Endothelial cell of umbilical vein (primary cell): ENCODE measurements at regions not wholly inside any gene's neighbourhood (a gene's known extent, or its start where the extent isn't known, plus 50 kb on each side); places are given as distances from the start of the nearest gene placed in this dataset.

Experiments used
- BruUV-seq: library from RNA; stranded (reverse); fragments of 400-500 nt; replicated peaks from 2 replicates; lab custom pipeline; 2021; lab: Mats Ljungman, UMichigan
- CTCF ChIA-PET: fragments of 300-600, 350-600 bp; sonication (Branson Sonifier 250); formaldehyde crosslinking; loops from one replicate; lab custom pipeline; 2021; ENCODE audit warnings: antibody characterized with exemption, inconsistent platforms; lab: Charles Lee
- POLR2A ChIA-PET: fragments of 300-600, 350-600 bp; sonication (Branson Sonifier 250); formaldehyde crosslinking; loops from one replicate; lab custom pipeline; 2021; ENCODE audit warnings: antibody characterized with exemption, inconsistent platforms; lab: Charles Lee
- DNase-seq: peaks from one replicate; pipeline ENCODE4 v3.0.0-alpha.2; 2011; ENCODE audit warnings: low read depth, low spot score
- FAIRE-seq: peaks from 2 replicates; lab custom pipeline; 2011; peaks lifted over from hg19 to GRCh38; lab: Jason Lieb, UNC
- H2AFZ ChIP-seq: 2 replicates; pipeline ENCODE4 v1.6.0; 2012; ENCODE audit warnings: low read depth, low read length, control low read depth, inconsistent platforms
- H3K27ac ChIP-seq: 2 replicates; pipeline ENCODE4 v1.5.1; 2011; ENCODE audit warnings: low read depth, mild to moderate bottlenecking, control low read depth, low read length, moderate library complexity; ENCODE audit not compliant: insufficient read depth
- H3K27me3 ChIP-seq, 2 experiments: 2 replicates each; pipeline versions ENCODE4 v1.6.0 to v1.6.1; 2011; ENCODE audit warnings: low read length in 2 of 2, mixed read lengths in 1 of 2; ENCODE audit not compliant: control insufficient read depth in 2 of 2, insufficient read depth in 2 of 2
- H3K36me3 ChIP-seq, 2 experiments: 2 replicates in 1 of 2; 3 replicates in 1 of 2; pipeline ENCODE4 v1.5.1; 2011; ENCODE audit warnings: low read length in 2 of 2, mild to moderate bottlenecking in 1 of 2, moderate library complexity in 1 of 2; ENCODE audit not compliant: control insufficient read depth in 2 of 2, insufficient read depth in 2 of 2; ENCODE audit errors: extremely low read depth in 1 of 2
- H3K4me1 ChIP-seq: 3 replicates; pipeline ENCODE4 v1.5.1; 2011; ENCODE audit warnings: mild to moderate bottlenecking, low read length; ENCODE audit not compliant: control insufficient read depth, insufficient read depth; ENCODE audit errors: extremely low read depth
- H3K4me2 ChIP-seq: 2 replicates; pipeline ENCODE4 v1.6.1; 2011; ENCODE audit warnings: low read length, control low read depth, mixed read lengths; ENCODE audit not compliant: insufficient read depth
- H3K4me3 ChIP-seq, 3 experiments: fragments of 200-600 bp in 1 of 3; sonication (generic), shearing (Covaris generic) in 1 of 3; replicated peaks in 1 of 3; 2 replicates each; pipeline ENCODE4 v1.5.1; 2011 to 2016; ENCODE audit warnings: control low read depth in 3 of 3, low read length in 3 of 3, mild to moderate bottlenecking in 2 of 3, inconsistent platforms in 1 of 3, low read depth in 1 of 3, moderate library complexity in 1 of 3; ENCODE audit not compliant: insufficient read depth in 1 of 3
- H3K79me2 ChIP-seq: 2 replicates; pipeline ENCODE4 v1.6.0; 2012; ENCODE audit warnings: low read length, inconsistent platforms; ENCODE audit not compliant: control insufficient read depth, insufficient read depth
- H3K9ac ChIP-seq: replicated peaks from 2 replicates; pipeline ENCODE3; 2011; ENCODE audit warnings: low read length, control low read depth; ENCODE audit not compliant: insufficient read depth; ENCODE audit errors: extremely low read depth
- H3K9me1 ChIP-seq: replicated peaks from 3 replicates; pipeline ENCODE4 v1.6.0; 2011; ENCODE audit warnings: mild to moderate bottlenecking, low read length; ENCODE audit not compliant: control insufficient read depth, insufficient read depth; ENCODE audit errors: extremely low read depth
- H3K9me3 ChIP-seq: replicated peaks from 2 replicates; pipeline ENCODE4 v1.5.1; 2012; ENCODE audit warnings: low read length, inconsistent platforms; ENCODE audit not compliant: control insufficient read depth, insufficient read depth
- H4K20me1 ChIP-seq: replicated peaks from 2 replicates; pipeline ENCODE3; 2011; ENCODE audit warnings: mild to moderate bottlenecking, low read length; ENCODE audit not compliant: control insufficient read depth, insufficient read depth; ENCODE audit errors: extremely low read depth
- EZH2 ChIP-seq: IDR thresholded peaks from 2 replicates; pipeline ENCODE4 v1.6.1; 2012; ENCODE audit warnings: borderline replicate concordance, low read depth, mild to moderate bottlenecking, moderate library complexity, low read length, inconsistent platforms; ENCODE audit not compliant: severe bottlenecking
- FOS ChIP-seq: IDR thresholded peaks from 2 replicates; pipeline ENCODE4 v1.6.1; 2011; ENCODE audit warnings: mild to moderate bottlenecking, low read length, moderate library complexity, borderline replicate concordance; ENCODE audit not compliant: insufficient read depth
- GATA2 ChIP-seq: IDR thresholded peaks from 2 replicates; pipeline ENCODE4 v1.7.0; 2011; ENCODE audit warnings: low read depth, mild to moderate bottlenecking, moderate library complexity, mixed read lengths, low read length; ENCODE audit not compliant: insufficient read length, insufficient read depth
- JUN ChIP-seq: IDR thresholded peaks from 2 replicates; pipeline ENCODE4 v1.6.1; 2011; ENCODE audit warnings: borderline replicate concordance, low read depth; ENCODE audit not compliant: insufficient read length, insufficient read depth
- MAX ChIP-seq: IDR thresholded peaks from 2 replicates; pipeline ENCODE4 v1.6.1; 2011; ENCODE audit not compliant: insufficient read depth, insufficient read length
- MYC ChIP-seq: IDR thresholded peaks from one replicate; pipeline ENCODE4 v1.6.1; 2011; ENCODE audit warnings: mild to moderate bottlenecking, low read depth, low read length
- POLR2A ChIP-seq: IDR thresholded peaks from 2 replicates; pipeline ENCODE4 v1.6.1; 2012; ENCODE audit warnings: low read depth, mild to moderate bottlenecking, control low read depth, low read length
- POLR2AphosphoS5 ChIP-seq: IDR thresholded peaks from 2 replicates; pipeline ENCODE4 v1.6.1; 2012; ENCODE audit warnings: low read depth, mild to moderate bottlenecking, control low read depth, low read length, moderate library complexity; ENCODE audit not compliant: insufficient read depth
- dilution Hi-C: fragments of 300-500 bp; cut with MboI; formaldehyde crosslinking; loops from one replicate; pipeline ENCODE4 v1.15.0; 2019; ENCODE audit warnings: low sequenced_read_pairs; ENCODE audit not compliant: extremely low pct_ligation_motif_present
- intact Hi-C: fragments of 100-400 bp; cut with micrococcal nuclease; formaldehyde crosslinking; loops from one replicate; pipeline ENCODE4 v1.10.0; 2022
- TF ChIP-seq, protein P1 (sequence below), 2 donors: IDR thresholded peaks; 1 replicate in 1 of 2; 2 replicates in 1 of 2; pipeline ENCODE4 v1.5.1; 2011; ENCODE audit warnings: low read length in 2 of 2, mild to moderate bottlenecking in 2 of 2, moderate library complexity in 2 of 2, control low read depth in 1 of 2, inconsistent platforms in 1 of 2, low read depth in 1 of 2; ENCODE audit not compliant: insufficient read depth in 1 of 2; ENCODE audit errors: extremely low read depth in 1 of 2

- Histone ChIP-seq H3K4me2 (no peak overlapping the region), H2AFZ (no peak overlapping the region), H3K9me1 (no peaks in the 10 kb centered on the region), H3K27me3 (no peaks in the 10 kb centered on the region), H3K4me3 (no peak overlapping the region), H3K9me3 (no peaks in the 10 kb centered on the region), H3K36me3 (no peaks in the 10 kb centered on the region), H3K4me1 (no peaks in the 10 kb centered on the region), H3K27ac (no peak overlapping the region), H3K9ac (no peak overlapping the region), H3K79me2 (no peaks in the 10 kb centered on the region), H4K20me1 (no peaks in the 10 kb centered on the region)
- FAIRE-seq (no peak), DNase-seq (no peak)
- BruUV-seq, result no TSS peak
- intact Hi-C loops (no loop called here), dilution Hi-C loops (no loop called here)
- POLR2A ChIA-PET, result no interaction called here
- TF ChIP-seq FOS (no peak), GATA2 (no peak), POLR2A (no peak), JUN (no peak), EZH2 (no peak), MYC (no peak), POLR2AphosphoS5 (no peak), MAX (no peak)
- TF ChIP-seq, protein P1, sequence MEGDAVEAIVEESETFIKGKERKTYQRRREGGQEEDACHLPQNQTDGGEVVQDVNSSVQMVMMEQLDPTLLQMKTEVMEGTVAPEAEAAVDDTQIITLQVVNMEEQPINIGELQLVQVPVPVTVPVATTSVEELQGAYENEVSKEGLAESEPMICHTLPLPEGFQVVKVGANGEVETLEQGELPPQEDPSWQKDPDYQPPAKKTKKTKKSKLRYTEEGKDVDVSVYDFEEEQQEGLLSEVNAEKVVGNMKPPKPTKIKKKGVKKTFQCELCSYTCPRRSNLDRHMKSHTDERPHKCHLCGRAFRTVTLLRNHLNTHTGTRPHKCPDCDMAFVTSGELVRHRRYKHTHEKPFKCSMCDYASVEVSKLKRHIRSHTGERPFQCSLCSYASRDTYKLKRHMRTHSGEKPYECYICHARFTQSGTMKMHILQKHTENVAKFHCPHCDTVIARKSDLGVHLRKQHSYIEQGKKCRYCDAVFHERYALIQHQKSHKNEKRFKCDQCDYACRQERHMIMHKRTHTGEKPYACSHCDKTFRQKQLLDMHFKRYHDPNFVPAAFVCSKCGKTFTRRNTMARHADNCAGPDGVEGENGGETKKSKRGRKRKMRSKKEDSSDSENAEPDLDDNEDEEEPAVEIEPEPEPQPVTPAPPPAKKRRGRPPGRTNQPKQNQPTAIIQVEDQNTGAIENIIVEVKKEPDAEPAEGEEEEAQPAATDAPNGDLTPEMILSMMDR (IDR thresholded peaks at IDR 0.05; ENCODE audit: extremely low read depth in 1 of 2, insufficient read depth in 1 of 2, low read depth in 1 of 2, low read length in 2 of 2), result no peak
- CTCF ChIA-PET, result no interaction called here
These were observed 419.4 kb downstream of the SHANK2 start for GRCh38 chr11:70833011-70833410.
